GM21447 (cell line): ENCODE measurements at regions not wholly inside any gene's neighbourhood (a gene's known extent, or its start where the extent isn't known, plus 50 kb on each side); places are given as distances from the start of the nearest gene placed in this dataset.
"Not testable (repeated sequence)": the region's sequence is repeated elsewhere in the genome, so short reads cannot be mapped to it uniquely, and the experiment has no call there.

Experiments used
- ATAC-seq: cut with Tn5 transposase; IDR thresholded peaks from one replicate; pipeline ENCODE4 v1.9.1; 2021; ENCODE audit not compliant: unreplicated experiment

DNA sequence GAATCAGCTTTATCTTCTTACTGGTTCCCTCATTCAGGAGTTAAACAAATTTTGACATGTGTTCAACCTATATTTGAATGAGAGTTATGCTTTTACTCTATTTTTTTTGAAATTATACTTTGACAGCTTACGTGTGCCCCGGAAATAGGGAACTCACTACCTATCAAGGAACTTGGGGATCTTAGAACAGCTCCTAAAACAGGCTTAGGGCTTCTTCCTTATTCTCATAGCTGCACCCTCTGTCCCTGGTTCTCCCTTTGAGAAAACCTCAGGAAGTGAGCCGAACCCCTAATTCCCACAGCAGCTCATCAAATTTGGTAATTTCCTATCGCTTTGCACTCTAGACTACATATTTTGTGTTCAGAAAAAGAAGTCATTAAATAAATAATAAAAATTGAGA is 81.2 kb upstream of the RUNX3 start:
- ATAC-seq: no peak

DNA sequence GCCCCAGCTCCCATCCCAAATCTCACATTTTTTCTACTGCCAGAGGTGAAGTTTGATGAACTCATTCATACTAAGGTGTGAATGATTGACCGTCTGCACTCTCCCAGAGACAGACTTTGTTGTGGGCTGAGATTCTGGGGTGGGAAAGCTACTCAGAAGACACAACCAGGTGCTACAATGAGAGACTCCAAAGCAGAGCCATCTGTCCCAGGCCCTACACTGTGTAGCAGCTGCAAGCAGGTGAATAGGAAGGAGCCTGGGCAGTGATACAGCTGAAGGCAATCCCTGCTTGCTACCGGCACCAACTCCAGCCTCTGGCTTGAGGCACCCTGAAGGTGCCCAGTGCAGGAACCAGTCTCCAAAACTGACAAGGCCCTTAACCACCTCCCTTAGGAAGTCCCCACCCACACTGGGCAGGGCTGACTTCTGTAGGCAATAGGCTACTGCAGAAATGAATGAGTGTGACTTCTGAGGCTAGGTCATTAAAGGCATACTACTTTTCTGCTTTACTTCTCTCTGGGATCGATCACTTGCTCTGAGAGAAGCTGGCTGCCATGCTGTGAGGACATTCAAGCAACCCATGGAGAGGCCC is 79.7 kb upstream of the RUNX3 start:
- no peak for ATAC-seq

DNA sequence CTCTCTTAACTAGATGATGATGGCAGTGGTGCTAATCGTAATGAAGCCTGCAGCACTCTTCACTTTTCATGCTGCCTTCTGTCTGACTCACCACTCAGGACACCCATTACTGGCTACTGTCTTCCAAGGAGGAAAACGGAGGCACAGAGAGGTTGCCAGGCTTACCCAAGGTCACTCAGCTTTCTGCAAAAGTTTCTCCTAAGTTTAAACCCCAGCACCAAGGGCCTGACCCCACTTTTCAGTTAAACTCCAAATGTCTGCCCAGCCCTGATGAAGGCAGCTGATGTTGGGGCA is 78.1 kb upstream of the RUNX3 start:
- ATAC-seq: no peak

DNA sequence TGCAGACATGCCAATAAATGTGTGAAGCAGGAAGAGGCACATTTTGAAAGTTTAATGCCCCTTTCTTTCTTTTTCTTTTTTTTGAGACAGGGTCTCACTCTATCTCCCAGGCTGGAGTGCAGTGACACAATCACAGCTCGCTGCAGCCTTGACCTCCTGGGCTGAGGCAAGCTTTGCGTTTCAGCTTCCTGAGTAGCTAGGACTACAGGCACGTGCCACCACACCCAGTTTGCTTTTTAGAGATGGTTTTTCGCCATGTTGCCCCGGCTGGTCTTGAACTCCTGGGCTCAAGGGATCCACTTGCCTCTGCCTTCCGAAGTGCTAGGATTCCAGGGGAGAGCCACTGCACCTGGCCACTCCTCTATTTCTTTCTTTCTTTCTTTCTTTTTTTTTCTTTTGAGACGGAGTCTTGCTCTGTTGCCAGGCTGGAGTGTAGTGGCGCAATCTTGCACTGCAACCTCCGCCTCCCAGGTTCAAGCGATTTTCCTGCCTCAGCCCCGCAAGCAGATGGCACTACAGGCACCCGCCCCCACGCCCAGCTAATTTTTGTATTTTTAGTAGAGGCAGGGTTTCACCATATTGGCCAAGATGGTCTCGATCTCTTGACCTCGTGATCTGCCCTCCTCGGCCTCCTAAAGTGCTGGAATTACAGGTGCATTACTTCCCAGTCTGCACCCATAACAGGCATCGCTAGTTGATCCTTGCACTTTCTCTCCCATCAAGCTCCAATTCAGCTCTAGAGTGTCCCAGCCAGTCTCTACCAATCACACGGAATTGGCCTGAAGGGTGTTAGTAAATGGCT is 77.5 kb upstream of the RUNX3 start:
- ATAC-seq: not testable (repeated sequence)

DNA sequence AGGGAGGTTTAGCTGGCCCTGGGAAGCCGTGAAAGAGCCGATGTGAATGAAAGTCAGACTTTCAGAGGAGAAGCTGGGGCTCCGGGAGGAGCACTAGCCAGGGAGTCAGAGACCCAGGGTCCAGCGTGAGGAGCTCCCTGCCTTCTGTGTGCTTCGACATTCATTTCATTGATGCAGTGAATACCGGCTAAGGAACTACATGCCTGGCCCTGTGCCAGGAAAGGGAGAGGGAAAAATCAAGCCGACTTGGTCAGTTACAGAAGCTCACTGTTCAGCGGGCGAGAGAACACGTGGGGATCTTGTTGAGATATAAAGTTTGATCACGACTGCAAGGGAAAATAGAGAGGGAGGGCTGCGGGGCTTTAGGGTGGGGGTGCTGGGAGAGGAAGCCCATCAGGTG is 76.7 kb upstream of the RUNX3 start:
- no peak for ATAC-seq

DNA sequence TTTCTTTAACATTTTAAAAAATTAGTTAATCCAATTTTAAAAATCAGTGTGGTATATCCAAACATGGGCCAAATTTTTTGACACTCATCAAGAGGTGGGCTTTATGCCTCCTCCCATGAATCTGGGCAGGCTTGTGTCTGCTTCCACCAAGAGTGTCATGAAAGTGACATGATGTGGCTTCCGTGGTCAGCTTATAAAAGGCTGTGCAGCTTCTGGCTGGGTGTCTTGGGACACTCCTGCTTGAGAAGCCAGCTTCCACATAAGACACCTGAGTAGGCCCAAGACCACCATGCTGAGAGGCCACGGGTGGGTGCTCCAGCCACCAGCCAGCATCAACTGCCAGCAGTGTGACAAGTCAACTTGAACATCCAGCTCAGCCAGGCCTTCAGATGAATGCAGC is 74.3 kb upstream of the RUNX3 start:
- ATAC-seq: no peak

DNA sequence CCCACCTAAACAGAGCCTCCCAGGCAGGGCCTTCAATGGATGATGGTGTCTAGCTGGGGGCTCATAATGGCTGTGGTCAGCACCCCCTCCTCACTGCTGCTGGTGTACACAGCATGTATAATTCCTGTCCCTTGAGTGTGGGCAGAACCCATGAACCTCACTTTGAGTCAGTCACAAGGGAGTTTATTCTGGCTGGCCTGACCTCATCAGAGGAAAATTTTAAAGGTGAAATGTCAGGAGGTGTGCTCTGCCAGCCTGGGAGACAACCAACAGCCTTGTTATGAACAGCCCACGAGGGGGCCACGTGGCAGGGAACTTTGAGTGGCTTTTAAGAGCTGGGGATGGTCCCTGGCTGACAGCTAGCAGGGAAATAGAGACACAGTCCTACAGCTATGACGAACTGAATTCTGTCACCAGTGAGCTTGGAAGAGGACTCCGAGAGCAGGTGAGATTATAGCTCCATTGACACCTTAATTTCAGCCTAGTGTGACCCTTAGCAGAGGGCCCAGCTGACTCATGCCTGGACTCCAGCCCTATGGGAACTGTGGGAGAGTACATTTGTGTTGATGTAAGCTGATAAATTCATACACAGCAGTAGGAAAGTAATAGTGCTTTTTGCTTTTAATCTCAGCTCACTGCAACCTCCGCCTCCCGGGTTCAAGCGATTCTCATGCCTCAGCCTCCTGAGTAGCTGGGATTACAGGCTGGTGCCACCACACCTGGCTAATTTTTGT is 73.5 kb upstream of the RUNX3 start:
- no peak for ATAC-seq

DNA sequence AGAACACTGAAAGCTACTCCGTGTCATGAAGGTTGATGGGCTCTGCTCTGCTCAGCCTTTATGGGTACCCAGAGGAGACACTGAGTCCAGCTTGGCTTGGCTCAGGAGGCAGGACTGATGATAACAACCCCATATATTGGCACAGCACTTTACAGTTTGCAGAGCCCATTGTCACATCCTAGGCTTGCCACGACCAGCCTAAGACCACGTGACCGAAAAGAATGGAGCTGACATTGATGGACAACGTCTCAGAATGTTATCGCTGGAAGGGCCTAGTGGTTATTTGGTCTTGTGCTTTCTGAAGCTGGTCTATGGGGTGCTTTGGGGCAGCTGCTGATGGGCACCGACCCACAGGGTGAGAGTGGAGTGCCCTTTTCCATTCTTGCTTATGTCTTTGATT is 72.9 kb upstream of the RUNX3 start:
- ATAC-seq: no peak

DNA sequence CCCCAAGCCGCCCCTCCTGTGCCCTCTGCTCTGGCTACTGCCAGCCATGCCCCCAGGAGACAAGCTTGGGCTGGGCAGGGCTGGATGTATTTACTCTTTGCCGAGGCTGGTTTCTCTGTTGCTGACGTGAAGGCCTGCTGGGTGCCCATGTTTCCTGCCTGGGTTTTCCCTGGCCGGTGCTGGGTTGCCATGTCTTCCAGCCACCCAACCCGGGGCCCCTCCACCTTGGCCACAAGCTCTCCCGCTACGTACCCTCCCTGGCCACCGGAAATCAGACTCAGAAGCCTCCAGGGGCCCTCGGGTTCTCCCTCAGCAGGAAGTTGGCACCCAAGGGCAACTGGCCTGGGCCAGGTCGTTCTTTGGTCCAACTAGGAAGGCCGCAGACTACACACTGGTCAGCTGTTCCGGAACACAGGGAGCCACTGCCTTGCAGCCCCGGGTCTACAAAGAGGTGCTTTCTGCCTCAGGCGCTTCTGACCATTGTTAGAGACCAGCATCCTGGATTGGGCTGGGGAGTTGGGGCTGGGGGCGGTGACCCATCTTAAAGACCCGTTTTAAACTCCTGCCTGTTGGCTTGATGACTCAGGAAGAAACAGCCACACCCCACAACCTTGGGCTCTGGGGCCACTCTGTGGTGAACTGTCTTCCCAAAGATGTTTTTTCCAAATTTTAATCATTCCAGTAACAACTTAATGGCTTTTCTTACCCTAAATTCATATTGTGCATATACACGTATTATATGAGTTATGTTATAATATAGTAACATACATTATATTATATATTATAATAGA is 71.2 kb upstream of the RUNX3 start:
- no peak for ATAC-seq

DNA sequence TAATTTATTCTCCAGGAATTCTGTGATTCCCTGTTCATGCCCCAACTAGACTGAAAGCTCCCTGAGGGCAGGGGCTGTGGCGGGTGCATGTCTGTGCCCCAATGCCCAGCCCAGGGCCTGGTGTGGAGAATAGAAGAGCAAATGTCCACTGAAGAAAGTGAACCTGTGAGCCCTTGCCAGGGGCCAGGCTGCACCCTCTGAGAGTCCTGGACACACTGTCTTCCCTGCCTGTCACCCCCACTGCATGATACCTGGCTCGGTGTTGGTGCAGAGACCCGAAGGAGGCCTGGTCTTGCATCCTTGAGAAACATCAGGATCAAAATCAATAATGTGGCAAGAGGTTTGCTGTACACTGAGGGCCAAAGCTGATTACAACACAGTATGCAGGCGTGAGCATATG is 69.8 kb upstream of the RUNX3 start:
- no peak for ATAC-seq

DNA sequence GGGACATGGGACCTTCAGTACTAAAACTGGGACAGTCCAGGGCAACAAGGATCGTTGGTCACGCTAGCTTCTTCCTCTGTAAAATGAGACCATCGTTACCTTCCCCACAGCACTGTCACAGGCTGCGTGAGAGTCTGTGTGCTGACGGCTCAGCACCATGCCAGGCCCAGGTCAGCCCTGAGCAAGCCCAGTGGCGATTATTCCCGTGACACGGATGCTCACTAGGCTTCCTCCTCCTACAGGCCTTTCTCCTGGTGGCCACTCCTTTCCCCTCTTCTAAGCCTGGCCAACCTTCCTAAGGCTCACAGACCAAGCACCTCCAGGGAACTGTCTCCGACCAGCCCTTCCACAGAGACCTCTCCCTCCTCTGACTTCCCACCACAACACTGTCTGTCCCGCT is 69.3 kb upstream of the RUNX3 start:
- ATAC-seq: no peak

DNA sequence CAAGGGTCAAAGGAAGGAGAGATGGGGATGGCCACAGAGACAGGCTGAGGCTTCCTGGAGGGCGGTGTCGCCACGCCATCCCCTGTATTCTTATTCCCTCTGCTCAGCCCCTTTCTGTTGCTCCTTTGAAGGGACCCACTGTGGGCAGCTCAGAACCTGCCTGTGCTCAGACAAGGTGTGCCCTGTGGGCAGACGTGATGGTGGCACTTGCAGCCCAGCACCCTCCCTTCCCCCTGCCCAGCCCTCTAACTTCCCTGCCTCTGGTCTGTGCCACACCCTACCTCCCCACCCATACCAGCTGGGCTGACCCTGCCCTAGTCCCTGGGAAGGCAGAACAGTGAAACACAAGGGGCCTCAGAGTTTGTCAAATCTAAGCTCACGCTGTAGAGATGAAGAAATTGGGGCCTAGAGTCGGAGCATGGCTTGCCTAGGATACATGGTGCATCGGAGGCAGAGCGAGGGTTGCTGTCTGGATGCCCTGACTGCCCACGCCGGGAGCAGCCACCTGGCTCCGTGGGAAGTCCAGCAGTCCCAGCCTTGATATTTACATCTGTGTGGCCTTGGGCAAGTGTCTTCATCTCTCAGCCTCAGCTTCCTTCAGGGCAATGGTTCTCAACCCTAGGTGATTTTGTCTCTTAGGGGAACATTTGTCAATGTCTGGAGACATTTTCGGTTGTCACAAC is 68.6 kb upstream of the RUNX3 start:
- ATAC-seq: no peak

DNA sequence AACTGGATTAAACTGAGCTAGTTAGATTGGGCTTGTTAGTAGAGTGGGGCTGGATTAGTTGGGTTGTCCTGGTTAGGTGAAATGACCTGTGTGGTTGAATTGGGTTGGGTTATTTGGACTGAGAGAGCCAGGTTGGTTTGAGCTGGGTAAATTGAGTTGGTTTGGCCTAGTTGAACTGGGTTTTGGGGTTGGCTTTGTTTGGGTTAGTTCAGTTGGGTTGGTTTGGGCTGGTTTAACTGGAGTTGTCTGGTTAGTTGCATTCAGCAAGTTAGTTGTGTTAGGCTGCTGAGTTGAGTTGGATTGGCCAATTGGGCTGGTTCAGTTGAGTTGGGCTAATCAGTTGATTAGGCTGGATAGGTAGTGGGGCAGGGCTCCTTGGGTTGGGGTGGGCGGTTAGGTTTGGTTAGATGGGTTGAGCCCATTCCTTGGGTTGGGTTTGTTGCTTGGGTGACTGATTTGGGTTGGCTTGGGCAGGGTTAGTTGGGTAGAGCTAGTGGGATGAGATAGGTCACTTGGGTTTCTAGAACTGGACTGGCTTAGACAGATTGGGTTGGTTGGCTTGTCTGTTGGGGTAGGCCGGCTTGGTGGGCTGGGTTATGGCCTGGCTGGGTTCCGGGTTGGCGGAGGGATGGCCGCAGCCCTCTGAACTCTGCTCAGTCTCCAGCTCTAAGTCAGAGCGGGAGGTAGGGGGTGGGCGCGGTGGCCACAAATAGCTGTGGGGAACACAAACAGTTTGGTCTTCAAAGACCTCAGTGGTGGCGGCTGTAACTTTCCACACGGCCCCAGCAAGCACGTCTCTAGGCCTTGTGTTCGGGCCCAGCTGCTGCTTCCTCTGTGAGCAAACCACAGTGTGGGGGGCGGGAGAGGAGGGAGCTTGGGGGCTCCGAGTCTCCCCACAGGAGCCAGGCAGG is 67.2 kb upstream of the RUNX3 start:
- no peak for ATAC-seq

DNA sequence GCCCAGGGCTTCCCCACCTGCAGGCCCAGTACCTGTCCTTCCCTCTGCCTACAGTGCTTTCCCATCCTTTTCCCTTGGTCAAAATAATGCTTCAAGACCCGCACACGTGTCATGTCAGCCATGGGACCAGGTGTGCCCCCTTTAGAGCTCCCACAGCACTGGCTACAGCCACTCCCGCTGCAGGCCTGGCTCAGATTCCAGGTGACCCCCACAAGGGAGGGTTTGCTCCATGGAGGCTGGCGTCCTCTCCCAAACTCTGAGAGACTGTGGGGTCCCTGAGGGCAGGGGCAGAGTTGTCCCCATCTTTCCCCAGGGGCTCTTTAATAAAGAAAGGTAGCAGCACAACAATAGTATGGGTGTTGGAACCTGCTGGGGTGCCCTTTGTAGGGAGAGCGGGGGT is 66.4 kb upstream of the RUNX3 start:
- no peak for ATAC-seq

DNA sequence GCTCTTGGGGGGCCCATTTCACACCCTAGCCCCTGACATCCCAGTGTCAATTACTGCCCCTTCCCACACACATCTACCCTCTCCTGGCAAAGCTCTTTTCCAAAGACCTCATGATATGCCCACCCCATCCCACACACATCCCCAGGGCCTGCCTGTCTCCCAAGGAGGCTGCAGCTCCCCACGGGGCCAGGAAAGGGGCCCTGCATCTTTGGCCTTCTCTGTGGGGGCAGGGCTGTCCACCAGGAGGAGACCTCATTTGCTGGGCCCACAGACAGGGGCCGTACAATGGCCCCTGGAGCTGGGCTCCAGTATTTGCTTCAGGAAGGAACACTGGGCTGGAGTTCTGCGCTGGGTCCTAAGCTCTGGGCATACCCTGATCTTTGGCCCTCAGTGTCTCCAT is 65.6 kb upstream of the RUNX3 start:
- no peak for ATAC-seq

DNA sequence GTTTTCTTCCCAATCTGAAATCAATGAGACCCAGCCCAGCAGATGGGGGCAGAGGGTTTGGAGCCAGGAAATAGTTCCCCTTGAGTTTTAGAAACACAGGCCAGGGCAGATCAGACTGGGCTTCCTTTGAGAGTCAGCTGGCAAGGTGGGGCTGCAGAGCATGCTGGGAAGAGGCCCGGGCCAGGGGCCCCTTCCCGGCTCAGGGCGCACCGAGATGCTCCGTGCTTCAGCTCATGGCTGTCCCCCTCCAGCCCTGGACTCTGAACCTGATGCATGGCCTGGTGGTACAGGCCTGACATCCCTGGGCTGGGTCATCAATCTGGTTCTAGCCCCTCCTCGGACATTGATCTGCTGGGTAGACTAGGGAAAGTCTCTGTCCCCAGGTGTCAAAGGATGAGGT is 65.1 kb upstream of the RUNX3 start:
- ATAC-seq: no peak

DNA sequence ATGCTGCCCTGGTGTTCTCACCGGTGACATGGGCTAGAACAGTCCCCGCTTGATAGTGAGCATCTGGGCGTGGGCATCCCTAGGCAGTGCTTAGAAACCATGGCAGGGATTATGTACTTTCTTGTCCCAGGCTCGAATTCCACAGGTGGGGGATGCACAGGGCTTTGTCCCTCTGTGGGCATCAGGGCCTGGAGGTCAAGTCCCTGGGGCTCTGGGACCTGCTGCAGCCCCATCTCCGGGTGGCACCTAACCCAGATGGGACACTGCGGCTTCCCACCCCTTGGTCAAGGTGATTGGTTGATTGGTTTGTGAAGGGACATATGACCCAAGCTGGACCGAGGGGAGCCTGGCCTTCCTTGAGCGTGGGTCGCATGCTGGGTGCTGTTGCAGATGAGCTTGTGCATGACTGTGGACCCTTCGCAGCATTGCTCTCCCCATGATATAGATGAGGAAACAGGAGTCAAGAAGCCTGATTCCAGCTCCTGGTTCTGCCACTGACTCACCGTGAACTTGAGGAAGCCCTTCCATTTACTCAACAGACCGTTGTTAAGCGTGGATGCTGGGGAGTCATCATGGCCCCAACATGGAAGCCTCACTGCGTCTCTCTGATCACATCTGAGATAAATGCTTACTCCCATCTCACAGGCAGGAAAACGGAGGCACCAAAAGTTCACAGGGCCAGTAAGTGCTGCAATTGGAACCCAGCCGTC is 64.0 kb upstream of the RUNX3 start:
- ATAC-seq: no peak

DNA sequence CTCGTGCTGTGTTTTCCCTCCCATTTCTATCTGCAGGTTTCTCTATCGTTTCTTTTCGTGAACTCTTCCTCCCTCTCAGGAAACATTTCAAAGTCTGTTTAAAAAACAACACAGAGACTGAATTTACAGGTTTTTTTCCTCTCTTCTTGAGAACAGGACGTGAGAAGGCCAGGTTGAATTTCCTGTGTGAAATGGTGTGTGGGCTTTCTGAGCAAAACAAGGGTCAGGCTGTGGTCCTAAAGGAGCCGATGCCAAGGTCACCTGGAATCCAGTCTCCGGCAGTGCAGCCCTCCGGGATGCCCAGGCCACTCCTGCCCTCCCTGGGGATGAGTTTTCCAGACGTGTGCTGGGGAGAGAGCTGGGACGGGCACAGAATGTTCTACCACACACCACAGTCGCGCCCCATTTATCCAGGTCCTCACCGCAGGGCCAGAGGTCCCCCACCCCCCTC is 62.7 kb upstream of the RUNX3 start:
- ATAC-seq: no peak

DNA sequence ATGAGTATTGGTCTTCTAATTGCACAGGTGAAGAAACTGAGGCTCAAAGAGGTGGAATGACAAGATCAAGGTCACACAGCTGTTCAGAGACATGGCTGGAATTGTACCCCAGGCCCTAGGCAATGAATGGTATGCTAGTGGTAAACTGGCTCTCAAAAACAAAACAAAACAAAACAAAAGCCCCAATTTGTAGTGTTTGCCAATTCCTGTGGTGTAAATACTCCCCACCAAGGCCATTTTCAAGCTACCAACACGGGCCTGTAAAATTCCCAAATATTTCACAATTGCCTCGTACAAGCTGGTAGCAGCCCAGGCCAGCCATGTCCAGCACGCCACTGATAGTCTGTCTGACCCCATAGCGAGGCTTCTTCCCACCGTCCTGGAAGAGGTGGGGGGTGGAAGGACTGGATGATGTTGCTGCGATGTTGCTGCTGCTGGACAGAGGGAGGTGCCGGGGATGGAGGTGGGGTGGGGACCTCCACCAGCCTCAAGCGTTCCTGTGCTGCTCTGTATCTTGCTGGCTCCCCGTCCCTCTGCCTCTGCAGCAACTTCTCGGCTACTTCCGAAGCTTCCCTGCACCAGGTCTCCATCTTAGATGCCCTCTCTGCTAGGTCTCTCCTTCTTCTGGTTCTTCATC is 62.2 kb upstream of the RUNX3 start:
- no peak for ATAC-seq
